T-helper 2 cell treated with Interferon-gamma antibody and Interleukin-4, amounts not matched to agents 5 μg/mL and 100 μg/mL, for 36 hours (primary cell): ENCODE measurements at regions not wholly inside any gene's neighbourhood (a gene's known extent, or its start where the extent isn't known, plus 50 kb on each side); places are given as distances from the start of the nearest gene placed in this dataset.
"Not testable (repeated sequence)": the region's sequence is repeated elsewhere in the genome, so short reads cannot be mapped to it uniquely, and the experiment has no call there.

Experiments
- DNase-seq: peaks from one replicate; pipeline ENCODE4 v3.0.0; 2021; ENCODE audit warnings: low spot score
- H3K27ac Mint-ChIP-seq: one replicate; pipeline ENCODE4 v1.8.0; 2021; ENCODE audit warnings: mild to moderate bottlenecking, mixed read lengths
- H3K27me3 Mint-ChIP-seq: one replicate; pipeline ENCODE4 v1.8.0; 2021; ENCODE audit warnings: low read depth, mixed read lengths
- H3K36me3 Mint-ChIP-seq: one replicate; pipeline ENCODE4 v1.8.0; 2021; ENCODE audit warnings: low read depth, mixed read lengths
- H3K4me1 Mint-ChIP-seq: one replicate; pipeline ENCODE4 v1.8.0; 2021; ENCODE audit warnings: low read depth, mixed read lengths
- H3K4me3 Mint-ChIP-seq: one replicate; pipeline ENCODE4 v1.8.0; 2022; ENCODE audit warnings: mild to moderate bottlenecking, moderate library complexity, mixed read lengths
- H3K9me3 Mint-ChIP-seq: one replicate; pipeline ENCODE4 v1.8.0; 2021; ENCODE audit warnings: mixed read lengths

- no peaks in the 10 kb centered on the region for H3K4me1 Mint-ChIP-seq
- no peaks in the 10 kb centered on the region for H3K9me3 Mint-ChIP-seq
- no peaks in the 10 kb centered on the region for H3K27me3 Mint-ChIP-seq
- DNase-seq: no peak
- H3K36me3 Mint-ChIP-seq: no peaks in the 10 kb centered on the region
- no peak overlapping the region for H3K4me3 Mint-ChIP-seq
- no peak overlapping the region for H3K27ac Mint-ChIP-seq
Measured at GRCh38 chr3:6418485-6418884, 442.4 kb upstream of the GRM7 start.

GRCh38 chr3:6421666-6422445, 439.1 kb upstream of the GRM7 start:
- no peaks in the 10 kb centered on the region for H3K27me3 Mint-ChIP-seq
- H3K9me3 Mint-ChIP-seq: peaks cover 16% of the 10 kb centered on the region
- no peak overlapping the region for H3K27ac Mint-ChIP-seq
- H3K4me3 Mint-ChIP-seq: no peak overlapping the region
- H3K4me1 Mint-ChIP-seq: no peaks in the 10 kb centered on the region
- no peak for DNase-seq
- no peaks in the 10 kb centered on the region for H3K36me3 Mint-ChIP-seq

GRCh38 chr3:6425289-6425820, 435.6 kb upstream of the GRM7 start:
- Mint-ChIP-seq H3K4me3 (no peak overlapping the region), H3K4me1 (no peaks in the 10 kb centered on the region), H3K9me3 (peaks cover 28% of the 10 kb centered on the region), H3K27ac (no peak overlapping the region), H3K36me3 (no peaks in the 10 kb centered on the region), H3K27me3 (no peaks in the 10 kb centered on the region)
- no peak for DNase-seq

GRCh38 chr3:6428276-6428675, 432.6 kb upstream of the GRM7 start:
- peaks cover 46% of the 10 kb centered on the region for H3K9me3 Mint-ChIP-seq
- not testable (repeated sequence) for H3K4me1 Mint-ChIP-seq, H3K4me3 Mint-ChIP-seq, H3K27ac Mint-ChIP-seq, H3K36me3 Mint-ChIP-seq, H3K27me3 Mint-ChIP-seq, DNase-seq

- no peak for DNase-seq
- H3K4me1 Mint-ChIP-seq: no peaks in the 10 kb centered on the region
- no peak overlapping the region for H3K27ac Mint-ChIP-seq
- H3K27me3 Mint-ChIP-seq: no peaks in the 10 kb centered on the region
- no peak overlapping the region for H3K4me3 Mint-ChIP-seq
- peaks cover 28% of the 10 kb centered on the region for H3K9me3 Mint-ChIP-seq
- no peaks in the 10 kb centered on the region for H3K36me3 Mint-ChIP-seq
Measured at GRCh38 chr3:6435951-6436350, 425.0 kb upstream of the GRM7 start.

- no peak overlapping the region for H3K4me3 Mint-ChIP-seq
- peaks cover 20% of the 10 kb centered on the region for H3K9me3 Mint-ChIP-seq
- H3K27ac Mint-ChIP-seq: no peak overlapping the region
- no peaks in the 10 kb centered on the region for H3K36me3 Mint-ChIP-seq
- no peaks in the 10 kb centered on the region for H3K27me3 Mint-ChIP-seq
- H3K4me1 Mint-ChIP-seq: no peaks in the 10 kb centered on the region
- DNase-seq: no peak
Measured at GRCh38 chr3:6437631-6438030, 423.3 kb upstream of the GRM7 start.

GRCh38 chr3:6438031-6438430, 422.9 kb upstream of the GRM7 start:
- peaks cover 17% of the 10 kb centered on the region for H3K9me3 Mint-ChIP-seq
- no peaks in the 10 kb centered on the region for H3K36me3 Mint-ChIP-seq
- H3K4me3 Mint-ChIP-seq: no peak overlapping the region
- H3K4me1 Mint-ChIP-seq: no peaks in the 10 kb centered on the region
- no peak for DNase-seq
- H3K27ac Mint-ChIP-seq: no peak overlapping the region
- no peaks in the 10 kb centered on the region for H3K27me3 Mint-ChIP-seq

GRCh38 chr3:6439226-6439625, 421.7 kb upstream of the GRM7 start:
- H3K27me3 Mint-ChIP-seq: no peaks in the 10 kb centered on the region
- H3K9me3 Mint-ChIP-seq: peaks cover 19% of the 10 kb centered on the region
- no peak overlapping the region for H3K27ac Mint-ChIP-seq
- H3K36me3 Mint-ChIP-seq: no peaks in the 10 kb centered on the region
- no peak for DNase-seq
- H3K4me1 Mint-ChIP-seq: no peaks in the 10 kb centered on the region
- no peak overlapping the region for H3K4me3 Mint-ChIP-seq

- Mint-ChIP-seq H3K4me3 (no peak overlapping the region), H3K36me3 (no peaks in the 10 kb centered on the region), H3K4me1 (no peaks in the 10 kb centered on the region), H3K27me3 (no peaks in the 10 kb centered on the region), H3K27ac (no peak overlapping the region), H3K9me3 (peaks cover 24% of the 10 kb centered on the region)
- no peak for DNase-seq
Measured at GRCh38 chr3:6439824-6440223, 421.1 kb upstream of the GRM7 start.

- H3K9me3 Mint-ChIP-seq: peaks cover 18% of the 10 kb centered on the region
- no peak for DNase-seq
- no peaks in the 10 kb centered on the region for H3K27me3 Mint-ChIP-seq
- H3K36me3 Mint-ChIP-seq: no peaks in the 10 kb centered on the region
- no peaks in the 10 kb centered on the region for H3K4me1 Mint-ChIP-seq
- H3K4me3 Mint-ChIP-seq: no peak overlapping the region
- H3K27ac Mint-ChIP-seq: no peak overlapping the region
Measured at GRCh38 chr3:6444888-6445658, 415.8 kb upstream of the GRM7 start.

GRCh38 chr3:6447166-6447801, 413.6 kb upstream of the GRM7 start:
- H3K4me1 Mint-ChIP-seq: no peaks in the 10 kb centered on the region

GRCh38 chr3:6448011-6448410, 412.9 kb upstream of the GRM7 start:
- no peak overlapping the region for H3K27ac Mint-ChIP-seq
- H3K9me3 Mint-ChIP-seq: peaks cover 19% of the 10 kb centered on the region
- no peaks in the 10 kb centered on the region for H3K4me1 Mint-ChIP-seq
- no peaks in the 10 kb centered on the region for H3K27me3 Mint-ChIP-seq
- no peak overlapping the region for H3K4me3 Mint-ChIP-seq
- DNase-seq: no peak
- no peaks in the 10 kb centered on the region for H3K36me3 Mint-ChIP-seq

More at GRCh38 chr3:6447166-6447801, 413.6 kb upstream of the GRM7 start:
- Mint-ChIP-seq H3K27me3 (no peaks in the 10 kb centered on the region), H3K36me3 (no peaks in the 10 kb centered on the region), H3K4me3 (no peak overlapping the region), H3K9me3 (peaks cover 19% of the 10 kb centered on the region), H3K27ac (no peak overlapping the region)
- no peak for DNase-seq

- no peaks in the 10 kb centered on the region for H3K36me3 Mint-ChIP-seq
- peaks cover 18% of the 10 kb centered on the region for H3K9me3 Mint-ChIP-seq
- H3K4me3 Mint-ChIP-seq: no peak overlapping the region
- DNase-seq: no peak
- no peaks in the 10 kb centered on the region for H3K27me3 Mint-ChIP-seq
- H3K27ac Mint-ChIP-seq: no peak overlapping the region
- no peaks in the 10 kb centered on the region for H3K4me1 Mint-ChIP-seq
Measured at GRCh38 chr3:6449099-6449498, 411.8 kb upstream of the GRM7 start.

GRCh38 chr3:6452974-6453373, 407.9 kb upstream of the GRM7 start:
- no peaks in the 10 kb centered on the region for H3K4me1 Mint-ChIP-seq
- DNase-seq: no peak
- H3K27ac Mint-ChIP-seq: no peak overlapping the region
- peaks cover 10% of the 10 kb centered on the region for H3K9me3 Mint-ChIP-seq
- no peaks in the 10 kb centered on the region for H3K27me3 Mint-ChIP-seq
- H3K4me3 Mint-ChIP-seq: no peak overlapping the region
- no peaks in the 10 kb centered on the region for H3K36me3 Mint-ChIP-seq
